ENCODE measurements at regions not wholly inside any gene's neighbourhood (a gene's known extent, or its start where the extent isn't known, plus 50 kb on each side); places are given as distances from the start of the nearest gene placed in this dataset.

GRCh38 chr1:168792142-168792541 is 63.1 kb upstream of the DPT start:
- H3K9me3 ChIP-seq: no peaks in the 10 kb centered on the region
- no peaks in the 10 kb centered on the region for H3K4me1 ChIP-seq (ENCODE audit: control insufficient read depth in 1 of 2, low read depth in 2 of 2)
- ATAC-seq (ENCODE audit: insufficient number of reproducible peaks, low FRiP score, low read depth) (no peak), DNase-seq (ENCODE audit: low spot score) (no peak)
- H3K36me3 ChIP-seq: no peaks in the 10 kb centered on the region
- H3K27me3 ChIP-seq (replicated peaks; ENCODE audit: insufficient read depth): no peaks in the 10 kb centered on the region
- no peak for TF ChIP-seq CTCF (IDR thresholded peaks at IDR 0.05)
- H3K27ac ChIP-seq: no peak overlapping the region
- no peak overlapping the region for H3K4me3 ChIP-seq

GRCh38 chr1:168792592-168793125 is 63.7 kb upstream of the DPT start:
- Histone ChIP-seq H3K27me3 (replicated peaks; ENCODE audit: insufficient read depth) (no peaks in the 10 kb centered on the region), H3K4me1 (ENCODE audit: control insufficient read depth in 1 of 2, low read depth in 2 of 2) (no peaks in the 10 kb centered on the region), H3K27ac (no peak overlapping the region), H3K36me3 (no peaks in the 10 kb centered on the region), H3K9me3 (no peaks in the 10 kb centered on the region), H3K4me3 (no peak overlapping the region)
- TF ChIP-seq CTCF (IDR thresholded peaks at IDR 0.05): no peak
- DNase-seq (ENCODE audit: low spot score): no peak
- no peak for ATAC-seq (ENCODE audit: insufficient number of reproducible peaks, low FRiP score, low read depth)

DNA sequence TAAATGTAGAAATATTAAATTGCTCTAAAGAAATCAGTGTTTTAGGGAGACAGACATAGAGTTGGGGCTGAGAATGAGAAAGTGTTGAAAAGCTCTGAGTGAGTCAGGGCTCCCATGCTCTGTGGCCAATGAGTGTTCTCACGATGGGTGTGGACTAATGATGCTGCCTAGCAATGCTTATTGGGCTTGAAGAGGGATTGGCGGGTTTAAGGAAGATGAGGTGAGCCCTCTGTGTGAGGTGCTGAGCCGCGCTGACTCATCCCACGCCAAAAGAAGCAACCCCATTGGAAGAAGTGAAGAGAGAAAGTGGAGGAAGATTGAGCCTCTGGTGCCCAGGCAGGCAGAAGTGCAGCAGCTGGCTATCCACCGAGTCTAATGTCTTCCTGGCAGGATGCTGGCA is 65.1 kb upstream of the DPT start:
- no peaks in the 10 kb centered on the region for H3K27me3 ChIP-seq (replicated peaks; ENCODE audit: insufficient read depth)
- H3K27ac ChIP-seq: no peak overlapping the region
- ATAC-seq (ENCODE audit: insufficient number of reproducible peaks, low FRiP score, low read depth) (no peak), DNase-seq (ENCODE audit: low spot score) (no peak)
- H3K4me3 ChIP-seq: no peak overlapping the region
- H3K36me3 ChIP-seq: no peaks in the 10 kb centered on the region
- H3K9me3 ChIP-seq: no peaks in the 10 kb centered on the region
- TF ChIP-seq CTCF (IDR thresholded peaks at IDR 0.05): no peak
- no peaks in the 10 kb centered on the region for H3K4me1 ChIP-seq (ENCODE audit: control insufficient read depth in 1 of 2, low read depth in 2 of 2)

GRCh38 chr1:168795681-168796080 is 66.7 kb upstream of the DPT start:
- ATAC-seq (ENCODE audit: insufficient number of reproducible peaks, low FRiP score, low read depth): no peak
- DNase-seq (ENCODE audit: low spot score): no peak
- no peak overlapping the region for H3K27ac ChIP-seq
- no peaks in the 10 kb centered on the region for H3K36me3 ChIP-seq
- TF ChIP-seq CTCF (IDR thresholded peaks at IDR 0.05): no peak
- H3K9me3 ChIP-seq: no peaks in the 10 kb centered on the region
- no peak overlapping the region for H3K4me3 ChIP-seq
- H3K4me1 ChIP-seq (ENCODE audit: control insufficient read depth in 1 of 2, low read depth in 2 of 2): no peaks in the 10 kb centered on the region
- H3K27me3 ChIP-seq (replicated peaks; ENCODE audit: insufficient read depth): no peaks in the 10 kb centered on the region

- DNase-seq (ENCODE audit: low spot score): no peak
- H3K27me3 ChIP-seq (replicated peaks; ENCODE audit: insufficient read depth): no peaks in the 10 kb centered on the region
- H3K27ac ChIP-seq: no peak overlapping the region
- H3K4me1 ChIP-seq (ENCODE audit: control insufficient read depth in 1 of 2, low read depth in 2 of 2): no peaks in the 10 kb centered on the region
- TF ChIP-seq CTCF (IDR thresholded peaks at IDR 0.05): no peak
- no peak for ATAC-seq (ENCODE audit: insufficient number of reproducible peaks, low FRiP score, low read depth)
- H3K9me3 ChIP-seq: no peaks in the 10 kb centered on the region
- no peaks in the 10 kb centered on the region for H3K36me3 ChIP-seq
- H3K4me3 ChIP-seq: no peak overlapping the region
Observed at GRCh38 chr1:168799927-168800605, 71.1 kb upstream of the DPT start.

Data from thoracic aorta (tissue), 2 donors.